Central memory CD4-positive, alpha-beta T cell (primary cell): ENCODE measurements at regions not wholly inside any gene's neighbourhood (a gene's known extent, or its start where the extent isn't known, plus 50 kb on each side); places are given as distances from the start of the nearest gene placed in this dataset.

Experiments used
- DNase-seq: peaks from one replicate; pipeline ENCODE4 v3.0.0; 2022

GRCh38 chr4:13944095-13944511 lies 316.6 kb upstream of the BOD1L1 start:
- no peak for DNase-seq

- DNase-seq = no peak
Measured at GRCh38 chr4:13947921-13948320, 320.4 kb upstream of the BOD1L1 start.

- DNase-seq = no peak
Measured at GRCh38 chr4:13950491-13950890, 323.0 kb upstream of the BOD1L1 start.

- DNase-seq = no peak
Measured at GRCh38 chr4:13953083-13953482, 325.6 kb upstream of the BOD1L1 start.

GRCh38 chr4:13955551-13955950 lies 328.0 kb upstream of the BOD1L1 start:
- no peak for DNase-seq

- no peak for DNase-seq
Measured at GRCh38 chr4:13956947-13957346, 329.4 kb upstream of the BOD1L1 start.

- DNase-seq = no peak
Measured at GRCh38 chr4:13957871-13958270, 330.3 kb upstream of the BOD1L1 start.

- no peak for DNase-seq
Measured at GRCh38 chr4:13963601-13964000, 336.1 kb upstream of the BOD1L1 start.

GRCh38 chr4:13966231-13967195 lies 339.0 kb upstream of the BOD1L1 start:
- no peak for DNase-seq

GRCh38 chr4:13968723-13969122 lies 341.2 kb upstream of the BOD1L1 start:
- DNase-seq = no peak

- no peak for DNase-seq
Measured at GRCh38 chr4:13970349-13970748, 342.8 kb upstream of the BOD1L1 start.

GRCh38 chr4:13977746-13978145 lies 350.2 kb upstream of the BOD1L1 start:
- no peak for DNase-seq

- DNase-seq = no peak
Measured at GRCh38 chr4:13980317-13981310, 353.1 kb upstream of the BOD1L1 start.

- DNase-seq = no peak
Measured at GRCh38 chr4:13981499-13981898, 354.0 kb upstream of the BOD1L1 start.

GRCh38 chr4:13982010-13982409 lies 354.5 kb upstream of the BOD1L1 start:
- no peak for DNase-seq

GRCh38 chr4:13983189-13983790 lies 355.8 kb upstream of the BOD1L1 start:
- no peak for DNase-seq

GRCh38 chr4:13984991-13985800 lies 357.7 kb upstream of the BOD1L1 start:
- no peak for DNase-seq

GRCh38 chr4:13985837-13986236 lies 358.3 kb upstream of the BOD1L1 start:
- DNase-seq = no peak

GRCh38 chr4:13986548-13986947 lies 359.0 kb upstream of the BOD1L1 start:
- DNase-seq = no peak

- no peak for DNase-seq
Measured at GRCh38 chr4:13988353-13989305, 361.1 kb upstream of the BOD1L1 start.

- no peak for DNase-seq
Measured at GRCh38 chr4:13989501-13989900, 362.0 kb upstream of the BOD1L1 start.
